Trophoblast cell (in vitro differentiated cells and primary cell): ENCODE measurements at regions not wholly inside any gene's neighbourhood (a gene's known extent, or its start where the extent isn't known, plus 50 kb on each side); places are given as distances from the start of the nearest gene placed in this dataset.

Experiments
- DNase-seq, 2 donors: peaks; one replicate each; pipeline ENCODE4 v3.0.0-alpha.2; 2016
- H2AFZ ChIP-seq: 2 replicates; pipeline ENCODE4 v1.6.1; 2013; ENCODE audit warnings: low read length, moderate library complexity, mild to moderate bottlenecking; ENCODE audit not compliant: insufficient read depth, poor library complexity
- H2AK5ac ChIP-seq: 2 replicates; pipeline ENCODE4 v1.6.1; 2013; ENCODE audit warnings: mild to moderate bottlenecking, low read length
- H2BK120ac ChIP-seq: 2 replicates; pipeline ENCODE4 v1.6.1; 2013; ENCODE audit warnings: low read length, mild to moderate bottlenecking, moderate library complexity; ENCODE audit not compliant: insufficient read depth, poor library complexity
- H2BK12ac ChIP-seq: 2 replicates; pipeline ENCODE4 v1.6.1; 2013; ENCODE audit warnings: mild to moderate bottlenecking, low read length, moderate library complexity
- H2BK5ac ChIP-seq: 2 replicates; pipeline ENCODE4 v1.6.1; 2013; ENCODE audit warnings: low read length, low read depth, moderate library complexity, mild to moderate bottlenecking; ENCODE audit not compliant: poor library complexity
- H3K14ac ChIP-seq: 2 replicates; pipeline ENCODE4 v1.6.1; 2013; ENCODE audit warnings: mild to moderate bottlenecking, low read length
- H3K18ac ChIP-seq: 2 replicates; pipeline ENCODE4 v1.6.1; 2013; ENCODE audit warnings: mild to moderate bottlenecking, low read length
- H3K23ac ChIP-seq: 2 replicates; pipeline ENCODE4 v1.6.1; 2013; ENCODE audit warnings: low read length
- H3K27ac ChIP-seq: 2 replicates; pipeline ENCODE4 v1.5.1; 2013; ENCODE audit warnings: low read depth, mild to moderate bottlenecking, inconsistent platforms, low read length, moderate library complexity
- H3K27me3 ChIP-seq: 2 replicates; pipeline ENCODE4 v1.6.1; 2013; ENCODE audit warnings: inconsistent platforms, mild to moderate bottlenecking, low read length, moderate library complexity; ENCODE audit not compliant: insufficient read depth
- H3K36me3 ChIP-seq, 2 experiments: 1 replicate in 1 of 2; 2 replicates in 1 of 2; pipeline ENCODE4 v1.6.1; 2013; ENCODE audit warnings: low read length in 2 of 2, mild to moderate bottlenecking in 2 of 2, moderate library complexity in 1 of 2; ENCODE audit not compliant: insufficient read depth in 2 of 2, control insufficient read depth in 1 of 2
- H3K4ac ChIP-seq: 2 replicates; pipeline ENCODE4 v1.6.1; 2013; ENCODE audit warnings: low read depth, mild to moderate bottlenecking, low read length, moderate library complexity
- H3K4me1 ChIP-seq, 2 experiments: 1 replicate in 1 of 2; 2 replicates in 1 of 2; pipeline ENCODE4 v1.6.1; 2013; ENCODE audit warnings: low read length in 2 of 2, mild to moderate bottlenecking in 2 of 2, moderate library complexity in 1 of 2; ENCODE audit not compliant: insufficient read depth in 2 of 2, control insufficient read depth in 1 of 2
- H3K4me2 ChIP-seq: 2 replicates; pipeline ENCODE4 v1.6.1; 2013; ENCODE audit warnings: inconsistent platforms, mild to moderate bottlenecking, low read length, moderate library complexity
- H3K4me3 ChIP-seq: 2 replicates; pipeline ENCODE4 v1.5.1; 2013; ENCODE audit warnings: mild to moderate bottlenecking, low read depth, low read length, inconsistent platforms
- H3K79me1 ChIP-seq: one replicate; pipeline ENCODE4 v1.6.1; 2013; ENCODE audit warnings: low read length
- H3K79me2 ChIP-seq: 2 replicates; pipeline ENCODE4 v1.6.1; 2013; ENCODE audit warnings: low read length, mild to moderate bottlenecking; ENCODE audit not compliant: control insufficient read depth, insufficient read depth, poor library complexity
- H3K9ac ChIP-seq: 2 replicates; pipeline ENCODE4 v1.6.1; 2013; ENCODE audit warnings: mild to moderate bottlenecking, low read length
- H3K9me3 ChIP-seq: 2 replicates; pipeline ENCODE4 v1.6.1; 2013; ENCODE audit warnings: low read depth, mild to moderate bottlenecking, control low read depth, inconsistent platforms, low read length; ENCODE audit not compliant: insufficient read depth
- H4K12ac ChIP-seq: 2 replicates; pipeline ENCODE4 v1.6.1; 2013; ENCODE audit warnings: low read depth, mild to moderate bottlenecking, low read length, moderate library complexity
- H4K8ac ChIP-seq: 2 replicates; pipeline ENCODE4 v1.6.1; 2013; ENCODE audit warnings: low read depth, mild to moderate bottlenecking, low read length, moderate library complexity
- H4K91ac ChIP-seq: one replicate; pipeline ENCODE4 v1.6.1; 2013; ENCODE audit warnings: low read depth, mild to moderate bottlenecking, low read length, moderate library complexity
- WGBS: extraction: QIAGEN DNeasy Blood & Tissue Kit; methylation state at CpG from one replicate; pipeline ENCODE4 v1.1.7; 2013; ENCODE audit warnings: missing lambda C conversion rate; ENCODE audit not compliant: insufficient read length, insufficient coverage; ENCODE audit errors: extremely low coverage; 5-methylcytosine and 5-hydroxymethylcytosine counted together

- H2BK120ac ChIP-seq = no peak overlapping the region
- no CpG with 5 or more reads among the region's 11 CpGs for WGBS
- H4K8ac ChIP-seq = no peak overlapping the region
- peaks cover 0 to 2% of the 10 kb centered on the region in 2 experiments for H3K4me1 ChIP-seq
- H2AFZ ChIP-seq = no peak overlapping the region
- no peak overlapping the region for H3K23ac ChIP-seq
- DNase-seq = no peak
- no peaks in the 10 kb centered on the region for H3K27me3 ChIP-seq
- H3K18ac ChIP-seq = no peak overlapping the region
- no peaks in the 10 kb centered on the region for H3K79me2 ChIP-seq
- no peaks in the 10 kb centered on the region for H3K36me3 ChIP-seq
- H3K4me2 ChIP-seq = no peak overlapping the region
- no peak overlapping the region for H2BK5ac ChIP-seq
- H3K27ac ChIP-seq = no peak overlapping the region
- H3K4ac ChIP-seq = no peak overlapping the region
- no peak overlapping the region for H2AK5ac ChIP-seq
- no peak overlapping the region for H4K12ac ChIP-seq
- peaks cover 24% of the 10 kb centered on the region for H3K9me3 ChIP-seq
- H2BK12ac ChIP-seq = no peak overlapping the region
- H3K14ac ChIP-seq = no peak overlapping the region
- H3K4me3 ChIP-seq = no peak overlapping the region
- no peak overlapping the region for H3K9ac ChIP-seq
- no peak overlapping the region for H4K91ac ChIP-seq
- H3K79me1 ChIP-seq = no peaks in the 10 kb centered on the region
Observed at GRCh38 chr19:29436591-29437103, 89.1 kb upstream of the VSTM2B start.

GRCh38 chr19:29439021-29439420 is 86.8 kb upstream of the VSTM2B start:
- H2BK120ac ChIP-seq = no peak overlapping the region
- no peaks in the 10 kb centered on the region for H3K79me2 ChIP-seq
- H3K27ac ChIP-seq = no peak overlapping the region
- no peaks in the 10 kb centered on the region for H3K36me3 ChIP-seq
- no peak overlapping the region for H3K9ac ChIP-seq
- H4K12ac ChIP-seq = no peak overlapping the region
- H4K8ac ChIP-seq = no peak overlapping the region
- H3K4ac ChIP-seq = no peak overlapping the region
- no peak overlapping the region for H3K18ac ChIP-seq
- no peak overlapping the region for H2AFZ ChIP-seq
- no peak overlapping the region for H2BK12ac ChIP-seq
- H3K23ac ChIP-seq = no peak overlapping the region
- H2AK5ac ChIP-seq = no peak overlapping the region
- no peak overlapping the region for H3K4me3 ChIP-seq
- H3K27me3 ChIP-seq = no peaks in the 10 kb centered on the region
- no peaks in the 10 kb centered on the region for H3K79me1 ChIP-seq
- no peak for DNase-seq
- no peaks in the 10 kb centered on the region for H3K4me1 ChIP-seq
- H4K91ac ChIP-seq = no peak overlapping the region
- no peak overlapping the region for H3K14ac ChIP-seq
- H3K9me3 ChIP-seq = peaks cover 27% of the 10 kb centered on the region
- H3K4me2 ChIP-seq = no peak overlapping the region
- H2BK5ac ChIP-seq = no peak overlapping the region

- H3K36me3 ChIP-seq = no peaks in the 10 kb centered on the region
- no peaks in the 10 kb centered on the region for H3K79me2 ChIP-seq
- no peak overlapping the region for H2AK5ac ChIP-seq
- H3K9me3 ChIP-seq = peaks cover 29% of the 10 kb centered on the region
- H3K23ac ChIP-seq = no peak overlapping the region
- H4K8ac ChIP-seq = no peak overlapping the region
- no CpG with 5 or more reads among the region's 34 CpGs for WGBS
- H3K79me1 ChIP-seq = no peaks in the 10 kb centered on the region
- H4K12ac ChIP-seq = no peak overlapping the region
- no peak overlapping the region for H3K14ac ChIP-seq
- H3K4ac ChIP-seq = no peak overlapping the region
- no peaks in the 10 kb centered on the region for H3K4me1 ChIP-seq
- H3K9ac ChIP-seq = no peak overlapping the region
- H2AFZ ChIP-seq = no peak overlapping the region
- no peak overlapping the region for H2BK120ac ChIP-seq
- no peak overlapping the region for H3K4me2 ChIP-seq
- H3K27me3 ChIP-seq = no peaks in the 10 kb centered on the region
- H3K18ac ChIP-seq = no peak overlapping the region
- no peak overlapping the region for H4K91ac ChIP-seq
- no peak overlapping the region for H2BK5ac ChIP-seq
- H3K4me3 ChIP-seq = no peak overlapping the region
- no peak overlapping the region for H2BK12ac ChIP-seq
- DNase-seq = no peak
- H3K27ac ChIP-seq = no peak overlapping the region
Observed at GRCh38 chr19:29439688-29440550, 85.9 kb upstream of the VSTM2B start.

- no CpG with 5 or more reads among the region's 7 CpGs for WGBS
- H3K14ac ChIP-seq = no peak overlapping the region
- no peak overlapping the region for H3K23ac ChIP-seq
- H2BK12ac ChIP-seq = no peak overlapping the region
- H2BK5ac ChIP-seq = no peak overlapping the region
- DNase-seq = no peak
- no peaks in the 10 kb centered on the region for H3K27me3 ChIP-seq
- no peak overlapping the region for H2AFZ ChIP-seq
- no peaks in the 10 kb centered on the region for H3K79me1 ChIP-seq
- no peak overlapping the region for H3K4me2 ChIP-seq
- no peaks in the 10 kb centered on the region for H3K4me1 ChIP-seq
- peaks cover 32% of the 10 kb centered on the region for H3K9me3 ChIP-seq
- H3K79me2 ChIP-seq = no peaks in the 10 kb centered on the region
- H4K91ac ChIP-seq = no peak overlapping the region
- H2AK5ac ChIP-seq = no peak overlapping the region
- H4K8ac ChIP-seq = no peak overlapping the region
- no peak overlapping the region for H3K4ac ChIP-seq
- no peaks in the 10 kb centered on the region for H3K36me3 ChIP-seq
- H2BK120ac ChIP-seq = no peak overlapping the region
- no peak overlapping the region for H3K9ac ChIP-seq
- no peak overlapping the region for H3K4me3 ChIP-seq
- no peak overlapping the region for H3K18ac ChIP-seq
- no peak overlapping the region for H3K27ac ChIP-seq
- H4K12ac ChIP-seq = no peak overlapping the region
Observed at GRCh38 chr19:29442094-29442493, 83.7 kb upstream of the VSTM2B start.
